ENCODE measurements at regions not wholly inside any gene's neighbourhood (a gene's known extent, or its start where the extent isn't known, plus 50 kb on each side); places are given as distances from the start of the nearest gene placed in this dataset.

GRCh38 chr1:207217778-207218511 lies 103.5 kb upstream of the CD55 start:
- no peak for TF ChIP-seq CTCF (IDR thresholded peaks at IDR 0.05)
- TF ChIP-seq POLR2A (IDR thresholded peaks at IDR 0.05): no peak
